ENCODE measurements at regions not wholly inside any gene's neighbourhood (a gene's known extent, or its start where the extent isn't known, plus 50 kb on each side); places are given as distances from the start of the nearest gene placed in this dataset.
A peak's percentile ranks its signal among the peaks of the same experiment; 100 is the strongest.

GRCh38 chr2:205914213-205915129 lies 171.5 kb downstream of the INO80D start:
- intact Hi-C loops (cut with DNase I): no loop called here
- peaks cover 15% of the 10 kb centered on the region for H3K4me1 ChIP-seq
- DNase-seq: no peak
- peak overlapping the region; percentile 75 for H3K27ac ChIP-seq
- peak overlapping the region in 1 of 2 donors; percentile 70 for H3K9ac ChIP-seq (ENCODE audit: low read depth in 2 of 2, low read length in 2 of 2)
- H3K27me3 ChIP-seq: no peaks in the 10 kb centered on the region
- no peak for TF ChIP-seq CTCF (IDR thresholded peaks at IDR 0.05)
- no peak overlapping the region for H3K4me3 ChIP-seq
- no peaks in the 10 kb centered on the region for H3K36me3 ChIP-seq
- H3K9me3 ChIP-seq: no peaks in the 10 kb centered on the region

GRCh38 chr2:205913668-205914067 lies 172.3 kb downstream of the INO80D start:
- intact Hi-C loops (cut with DNase I): no loop called here
- Histone ChIP-seq H3K36me3 (no peaks in the 10 kb centered on the region), H3K9me3 (no peaks in the 10 kb centered on the region), H3K27ac (peak overlapping the region; percentile 75), H3K9ac (ENCODE audit: low read depth in 2 of 2, low read length in 2 of 2) (no peak overlapping the region), H3K27me3 (no peaks in the 10 kb centered on the region), H3K4me3 (no peak overlapping the region), H3K4me1 (peaks cover 15% of the 10 kb centered on the region)
- no peak for DNase-seq
- TF ChIP-seq CTCF (IDR thresholded peaks at IDR 0.05): no peak

- no peaks in the 10 kb centered on the region for H3K27me3 ChIP-seq
- no peaks in the 10 kb centered on the region for H3K9me3 ChIP-seq
- H3K27ac ChIP-seq: no peak overlapping the region
- intact Hi-C loops (cut with DNase I): no loop called here
- no peaks in the 10 kb centered on the region for H3K36me3 ChIP-seq
- no peak overlapping the region for H3K4me3 ChIP-seq
- DNase-seq: no peak
- no peak for TF ChIP-seq CTCF (IDR thresholded peaks at IDR 0.05)
- H3K4me1 ChIP-seq: peaks cover 15% of the 10 kb centered on the region
- H3K9ac ChIP-seq (ENCODE audit: low read depth in 2 of 2, low read length in 2 of 2): no peak overlapping the region
These were observed 174.7 kb downstream of the INO80D start for GRCh38 chr2:205911306-205911705.

GRCh38 chr2:205909184-205909572 lies 176.8 kb downstream of the INO80D start:
- Histone ChIP-seq H3K9ac (ENCODE audit: low read depth in 2 of 2, low read length in 2 of 2) (peak overlapping the region; percentile 14 to 52), H3K4me1 (no peaks in the 10 kb centered on the region), H3K27ac (peak overlapping the region; percentile 70), H3K9me3 (no peaks in the 10 kb centered on the region), H3K27me3 (no peaks in the 10 kb centered on the region), H3K4me3 (no peak overlapping the region), H3K36me3 (no peaks in the 10 kb centered on the region)
- DNase-seq: peak; percentile 54
- intact Hi-C loops (cut with DNase I): no loop called here
- no peak for TF ChIP-seq CTCF (IDR thresholded peaks at IDR 0.05)

GRCh38 chr2:205908212-205909183 lies 177.5 kb downstream of the INO80D start:
- Histone ChIP-seq H3K4me3 (no peak overlapping the region), H3K27me3 (no peaks in the 10 kb centered on the region), H3K4me1 (no peaks in the 10 kb centered on the region), H3K9ac (ENCODE audit: low read depth in 2 of 2, low read length in 2 of 2) (peak overlapping the region in 1 of 2 donors; percentile 52), H3K27ac (peak overlapping the region; percentile 70), H3K36me3 (no peaks in the 10 kb centered on the region), H3K9me3 (no peaks in the 10 kb centered on the region)
- DNase-seq: no peak
- intact Hi-C loops (cut with DNase I): no loop called here
- no peak for TF ChIP-seq CTCF (IDR thresholded peaks at IDR 0.05)

Measured in colonic mucosa (tissue), 4 donors.